ENCODE measurements at regions not wholly inside any gene's neighbourhood (a gene's known extent, or its start where the extent isn't known, plus 50 kb on each side); places are given as distances from the start of the nearest gene placed in this dataset.

DNA sequence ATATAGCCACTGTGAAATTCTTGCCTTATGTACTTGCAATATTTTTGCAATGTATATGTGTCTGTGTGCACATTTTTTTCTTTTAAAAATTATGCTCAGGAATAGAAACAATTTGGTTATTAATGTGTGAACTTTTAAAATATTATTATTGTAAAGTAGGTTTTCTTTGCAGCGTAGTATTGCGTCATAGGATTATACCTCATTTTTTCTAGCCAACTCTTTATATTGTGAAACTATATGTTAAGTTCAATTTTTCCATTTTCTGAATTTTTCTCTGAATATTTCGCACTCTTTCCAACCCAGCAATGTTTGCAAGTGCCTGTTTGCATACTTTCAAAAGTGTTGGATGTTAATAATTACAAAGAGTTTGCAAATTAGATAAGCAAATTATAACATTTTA, 471.6 kb upstream of the LMO3 start:
- TF ChIP-seq, protein P1, sequence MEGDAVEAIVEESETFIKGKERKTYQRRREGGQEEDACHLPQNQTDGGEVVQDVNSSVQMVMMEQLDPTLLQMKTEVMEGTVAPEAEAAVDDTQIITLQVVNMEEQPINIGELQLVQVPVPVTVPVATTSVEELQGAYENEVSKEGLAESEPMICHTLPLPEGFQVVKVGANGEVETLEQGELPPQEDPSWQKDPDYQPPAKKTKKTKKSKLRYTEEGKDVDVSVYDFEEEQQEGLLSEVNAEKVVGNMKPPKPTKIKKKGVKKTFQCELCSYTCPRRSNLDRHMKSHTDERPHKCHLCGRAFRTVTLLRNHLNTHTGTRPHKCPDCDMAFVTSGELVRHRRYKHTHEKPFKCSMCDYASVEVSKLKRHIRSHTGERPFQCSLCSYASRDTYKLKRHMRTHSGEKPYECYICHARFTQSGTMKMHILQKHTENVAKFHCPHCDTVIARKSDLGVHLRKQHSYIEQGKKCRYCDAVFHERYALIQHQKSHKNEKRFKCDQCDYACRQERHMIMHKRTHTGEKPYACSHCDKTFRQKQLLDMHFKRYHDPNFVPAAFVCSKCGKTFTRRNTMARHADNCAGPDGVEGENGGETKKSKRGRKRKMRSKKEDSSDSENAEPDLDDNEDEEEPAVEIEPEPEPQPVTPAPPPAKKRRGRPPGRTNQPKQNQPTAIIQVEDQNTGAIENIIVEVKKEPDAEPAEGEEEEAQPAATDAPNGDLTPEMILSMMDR (IDR thresholded peaks at IDR 0.05; ENCODE audit: low read depth, low read length, missing control alignments), result no peak
- in situ Hi-C loops (cut with HindIII; ENCODE audit: low sequenced_read_pairs), result no loop called here
- H3K4me3 ChIP-seq (ENCODE audit: low read depth, low read length), result no peak overlapping the region
- no peak for DNase-seq (ENCODE audit: low read depth)

DNA sequence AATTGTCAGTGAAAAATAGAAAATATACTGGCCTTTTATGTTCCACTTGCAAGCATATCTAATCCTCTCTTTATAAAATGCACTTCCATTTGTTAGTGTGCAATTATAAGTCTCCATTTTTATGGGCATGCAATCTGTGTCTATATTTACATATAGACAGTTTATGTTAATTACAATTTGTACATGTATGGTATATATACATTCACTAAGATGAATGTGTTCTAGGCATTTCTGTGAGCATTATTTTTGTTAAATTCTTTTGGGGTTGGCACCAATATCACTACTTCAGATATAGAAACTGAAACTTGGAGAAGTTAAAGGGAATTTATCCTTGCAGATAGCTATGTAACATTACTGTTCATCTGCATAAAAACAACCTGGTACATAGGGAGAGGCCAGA, 470.8 kb upstream of the LMO3 start:
- H3K4me3 ChIP-seq (ENCODE audit: low read depth, low read length), result no peak overlapping the region
- in situ Hi-C loops (cut with HindIII; ENCODE audit: low sequenced_read_pairs), result no loop called here

DNA sequence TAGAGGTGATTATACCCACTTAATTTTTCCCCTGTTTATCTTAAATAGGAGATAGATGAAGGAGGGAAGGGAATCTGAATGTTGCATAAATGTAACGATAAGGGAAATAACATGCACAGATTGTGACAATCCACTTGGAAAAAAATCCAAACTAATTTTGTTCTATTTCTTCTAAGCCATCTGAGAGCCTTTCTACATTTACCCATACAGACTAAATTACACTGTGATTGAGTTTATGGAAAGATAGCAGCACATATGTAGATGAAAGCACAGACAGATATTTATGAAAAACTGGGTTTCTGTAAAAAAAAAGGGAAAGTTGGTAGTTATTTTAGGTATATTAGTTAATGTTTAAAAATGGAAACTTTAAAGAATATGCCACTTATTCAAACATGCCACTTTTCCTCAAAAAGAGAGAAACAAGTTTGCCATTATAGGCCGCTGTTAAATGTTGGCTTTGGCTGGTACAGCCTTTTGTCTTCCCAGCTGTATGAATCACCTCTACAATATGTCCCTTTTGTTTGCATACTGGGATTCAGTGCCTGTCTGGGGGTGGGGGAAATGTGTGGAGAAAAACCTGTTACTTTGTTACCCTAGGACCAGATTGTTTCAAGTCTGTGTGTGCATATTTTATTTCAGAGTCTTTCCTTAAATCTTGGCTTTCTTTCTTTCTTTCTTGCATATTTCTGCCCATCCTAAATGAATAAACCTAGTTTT, 470.2 kb upstream of the LMO3 start:
- in situ Hi-C loops (cut with HindIII; ENCODE audit: low sequenced_read_pairs), result no loop called here
- TF ChIP-seq, protein P1 (IDR thresholded peaks at IDR 0.05; ENCODE audit: low read depth, low read length, missing control alignments), result no peak

More for the DNA sequence above, 470.8 kb upstream of the LMO3 start:
- DNase-seq (ENCODE audit: low read depth), result no peak
- TF ChIP-seq, protein P1 (IDR thresholded peaks at IDR 0.05; ENCODE audit: low read depth, low read length, missing control alignments), result no peak

DNA sequence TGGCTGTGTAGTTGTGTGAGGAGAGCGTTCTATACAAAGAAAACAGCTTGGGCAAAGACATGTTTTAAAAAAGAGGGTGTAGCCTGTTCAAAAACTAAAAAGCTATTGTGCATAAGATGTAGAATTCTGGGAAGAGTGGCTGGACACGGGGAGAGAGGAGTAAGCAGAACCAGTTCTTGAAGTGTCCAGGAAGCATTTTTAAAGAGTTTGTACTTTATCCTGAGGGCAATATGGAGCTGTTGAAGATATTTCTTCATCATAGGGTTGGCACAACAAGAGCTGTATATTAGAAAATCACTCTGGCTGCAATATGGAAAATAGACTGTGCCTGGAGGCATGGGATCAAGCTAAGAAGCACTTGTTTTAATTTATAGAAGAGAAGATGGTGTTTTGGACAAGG, 458.9 kb upstream of the LMO3 start:
- in situ Hi-C loops (cut with HindIII; ENCODE audit: low sequenced_read_pairs), result no loop called here
- TF ChIP-seq, protein P1 (IDR thresholded peaks at IDR 0.05; ENCODE audit: low read depth, low read length, missing control alignments), result no peak
- no peak for DNase-seq (ENCODE audit: low read depth)
- no peak overlapping the region for H3K4me3 ChIP-seq (ENCODE audit: low read depth, low read length)

More for the DNA sequence above, 470.2 kb upstream of the LMO3 start:
- H3K4me3 ChIP-seq (ENCODE audit: low read depth, low read length), result no peak overlapping the region
- DNase-seq (ENCODE audit: low read depth), result no peak

DNA sequence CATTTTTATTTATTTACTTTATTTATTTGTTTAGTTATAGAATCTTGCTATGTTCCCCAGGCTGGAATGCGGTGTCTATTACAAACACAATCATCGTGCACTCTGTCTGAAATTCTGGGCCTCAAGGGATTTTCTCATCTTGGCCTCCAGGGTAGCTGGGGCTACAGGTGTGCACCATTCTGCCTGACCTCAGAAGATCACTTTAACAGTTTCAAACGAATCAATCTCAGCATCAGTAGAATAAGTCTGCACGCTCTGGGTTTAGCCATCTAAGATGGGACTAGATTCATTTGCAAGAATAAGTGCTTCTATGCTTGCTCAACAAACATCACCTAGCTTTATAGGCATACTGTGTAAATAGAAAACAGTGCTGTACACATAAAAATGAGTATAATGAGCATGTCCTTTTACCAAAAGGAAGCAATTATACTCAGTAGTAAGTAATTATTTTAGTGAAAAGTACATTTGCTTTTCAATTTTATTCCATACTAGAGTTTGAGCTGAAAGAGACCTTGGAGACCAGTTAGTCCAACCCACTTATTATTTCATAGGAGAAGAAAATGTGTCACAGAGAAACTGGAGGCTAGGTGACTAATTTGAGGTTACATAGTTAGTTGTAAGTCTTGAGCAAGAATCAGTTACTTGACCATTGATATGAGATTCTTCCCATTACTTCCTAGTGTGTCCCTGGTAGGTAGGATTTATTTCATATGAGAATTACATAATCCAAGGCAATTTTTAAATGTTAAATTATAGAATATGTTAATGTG, 456.5 kb upstream of the LMO3 start:
- no peak for DNase-seq (ENCODE audit: low read depth)
- TF ChIP-seq, protein P1 (IDR thresholded peaks at IDR 0.05; ENCODE audit: low read depth, low read length, missing control alignments), result no peak
- no peak overlapping the region for H3K4me3 ChIP-seq (ENCODE audit: low read depth, low read length)
- in situ Hi-C loops (cut with HindIII; ENCODE audit: low sequenced_read_pairs), result no loop called here

DNA sequence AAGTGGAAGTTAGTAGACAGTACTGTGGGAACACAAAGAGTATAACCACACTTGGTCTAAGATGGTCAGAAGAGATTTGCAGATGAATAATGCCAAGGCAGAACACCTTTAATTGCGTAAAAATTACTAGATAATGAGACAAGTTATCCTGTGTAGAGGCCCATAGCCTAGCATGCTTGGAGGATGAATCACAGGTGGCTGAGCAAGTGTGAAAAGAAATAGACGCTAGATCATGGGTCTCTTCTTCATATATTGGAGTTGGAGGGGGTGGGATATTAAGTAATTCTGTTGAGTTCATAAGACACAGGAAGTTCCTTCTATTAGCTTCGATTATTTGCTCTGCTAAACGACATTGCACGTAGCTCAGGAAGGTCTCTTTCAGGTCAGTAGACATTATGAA, 454.3 kb upstream of the LMO3 start:
- in situ Hi-C loops (cut with HindIII; ENCODE audit: low sequenced_read_pairs), result no loop called here
- no peak for DNase-seq (ENCODE audit: low read depth)
- no peak overlapping the region for H3K4me3 ChIP-seq (ENCODE audit: low read depth, low read length)
- TF ChIP-seq, protein P1 (IDR thresholded peaks at IDR 0.05; ENCODE audit: low read depth, low read length, missing control alignments), result no peak
